SK-N-SH (cell line): ENCODE measurements at regions not wholly inside any gene's neighbourhood (a gene's known extent, or its start where the extent isn't known, plus 50 kb on each side); places are given as distances from the start of the nearest gene placed in this dataset.

Source experiments
- CTCF ChIA-PET: fragments of 300-600, 350-600 bp; formaldehyde crosslinking; extraction: SDS; loops from one replicate; lab custom pipeline; 2021; lab: Yijun Ruan, JAX
- POLR2A ChIA-PET: fragments of 350-600 bp; sonication (Branson Sonifier 250); formaldehyde crosslinking; extraction: SDS; loops from one replicate; lab custom pipeline; 2020; ENCODE audit warnings: antibody characterized with exemption, inconsistent platforms; lab: Yijun Ruan, JAX
- DNase-seq: peaks from one replicate; pipeline ENCODE4 v3.0.0; 2012
- H2AFZ ChIP-seq: fragments of 200-600 bp; sonication (generic); 2 replicates; pipeline ENCODE4 v1.8.1; 2016; ENCODE audit warnings: antibody characterized with exemption, mild to moderate bottlenecking, low read depth
- H3F3A ChIP-seq: fragments of 200-600 bp; sonication (generic); replicated peaks from 2 replicates; pipeline ENCODE3; 2016; ENCODE audit warnings: antibody characterized with exemption, mild to moderate bottlenecking; ENCODE audit not compliant: insufficient read depth
- H3K27ac ChIP-seq, 2 experiments: fragments of 200-500 bp in 1 of 2; fragments of 200-600 bp in 1 of 2; sonication (Bioruptor generic) in 1 of 2; sonication (generic), shearing (Covaris generic) in 1 of 2; 2 replicates each; pipeline versions ENCODE4 v1.5.1 to v1.6.1; 2014 to 2016; ENCODE audit warnings: low read depth in 2 of 2, inconsistent platforms in 1 of 2, low read length in 1 of 2, mild to moderate bottlenecking in 1 of 2, mixed read lengths in 1 of 2
- H3K27me3 ChIP-seq: fragments of 200-600 bp; sonication (generic), shearing (Covaris generic); 2 replicates; pipeline ENCODE4 v1.6.1; 2016; ENCODE audit warnings: mixed run types; ENCODE audit not compliant: insufficient read depth
- H3K36me3 ChIP-seq, 2 experiments: fragments of 200-500 bp in 1 of 2; fragments of 200-600 bp in 1 of 2; sonication (Bioruptor generic) in 1 of 2; sonication (generic) in 1 of 2; replicated peaks in 1 of 2; 2 replicates each; pipeline versions ENCODE3 to v1.5.1; 2014 to 2016; ENCODE audit warnings: low read length in 1 of 2, mild to moderate bottlenecking in 1 of 2; ENCODE audit not compliant: insufficient read depth in 2 of 2, control insufficient read depth in 1 of 2
- H3K4me1 ChIP-seq, 2 experiments: fragments of 200-500 bp in 1 of 2; fragments of 200-600 bp in 1 of 2; sonication (Bioruptor generic) in 1 of 2; sonication (generic), shearing (Covaris generic) in 1 of 2; 2 replicates each; pipeline versions ENCODE4 v1.5.1 to v1.6.1; 2014 to 2016; ENCODE audit warnings: low read depth in 1 of 2, low read length in 1 of 2, mixed run types in 1 of 2; ENCODE audit not compliant: insufficient read depth in 2 of 2, control insufficient read depth in 1 of 2
- H3K4me2 ChIP-seq: fragments of 200-600 bp; sonication (generic), shearing (Covaris generic); 2 replicates; pipeline ENCODE4 v1.6.1; 2017; ENCODE audit warnings: mixed run types
- H3K4me3 ChIP-seq, 2 experiments: fragments of 200-500 bp in 1 of 2; fragments of 200-600 bp in 1 of 2; sonication (Bioruptor generic) in 1 of 2; sonication (generic), shearing (Covaris generic) in 1 of 2; 2 replicates each; pipeline versions ENCODE4 v1.5.1 to v1.8.1; 2014 to 2016; ENCODE audit warnings: low read depth in 2 of 2, inconsistent platforms in 1 of 2, low read length in 1 of 2, mild to moderate bottlenecking in 1 of 2, mixed read lengths in 1 of 2, moderate library complexity in 1 of 2
- H3K79me2 ChIP-seq: fragments of 200-600 bp; sonication (generic); 2 replicates; pipeline ENCODE4 v1.8.1; 2017; ENCODE audit warnings: mild to moderate bottlenecking; ENCODE audit not compliant: insufficient read depth
- H3K9ac ChIP-seq: fragments of 200-600 bp; sonication (generic); 2 replicates; pipeline ENCODE4 v1.6.1; 2017; ENCODE audit warnings: mixed run types
- H3K9me2 ChIP-seq: fragments of 200-600 bp; sonication (generic); 2 replicates; pipeline ENCODE4 v1.6.1; 2017; ENCODE audit warnings: mixed run types
- H3K9me3 ChIP-seq: fragments of 200-600 bp; sonication (generic); 2 replicates; pipeline ENCODE4 v1.6.1; 2017; ENCODE audit warnings: mixed run types, mild to moderate bottlenecking, moderate library complexity
- H4K20me1 ChIP-seq: fragments of 200-600 bp; sonication (generic); 2 replicates; pipeline ENCODE4 v1.6.1; 2017; ENCODE audit warnings: mild to moderate bottlenecking, mixed run types; ENCODE audit not compliant: insufficient read depth
- CHD2 ChIP-seq: fragments of 150-350 bp; IDR thresholded peaks from 2 replicates; pipeline ENCODE4 v1.6.1; 2018; ENCODE audit warnings: low read length; ENCODE audit not compliant: partially characterized antibody
- ELF1 ChIP-seq: IDR thresholded peaks from 2 replicates; pipeline ENCODE4 v1.4.0; 2012
- EP300 ChIP-seq, 2 experiments: IDR thresholded peaks; 2 replicates each; pipeline versions ENCODE4 v1.4.0 to v1.6.1; 2012; ENCODE audit warnings: borderline replicate concordance in 1 of 2, low read depth in 1 of 2, low read length in 1 of 2
- GATA2 ChIP-seq: sonication (generic); formaldehyde crosslinking; IDR thresholded peaks from 2 replicates; pipeline ENCODE4 v1.5.0; 2020; ENCODE audit warnings: mild to moderate bottlenecking, missing genetic modification reagents
- JUND ChIP-seq: IDR thresholded peaks from 2 replicates; pipeline ENCODE4 v1.4.0; 2012
- MXI1 ChIP-seq: IDR thresholded peaks from 2 replicates; pipeline ENCODE4 v1.6.1; 2012; ENCODE audit warnings: mild to moderate bottlenecking, low read depth, low read length, improper control_type of control experiment
- NFIC ChIP-seq: IDR thresholded peaks from 2 replicates; pipeline ENCODE4 v1.4.0; 2012; ENCODE audit warnings: borderline replicate concordance
- NRF1 ChIP-seq: IDR thresholded peaks from 2 replicates; pipeline ENCODE4 v1.6.1; 2012; ENCODE audit warnings: low read depth, mild to moderate bottlenecking, low read length
- PBX3 ChIP-seq: IDR thresholded peaks from 2 replicates; pipeline ENCODE4; 2012
- RCOR1 ChIP-seq: fragments of 150-350 bp; IDR thresholded peaks from 2 replicates; pipeline ENCODE4 v1.6.1; 2017; ENCODE audit warnings: antibody characterized with exemption, low read length
- RXRA ChIP-seq: IDR thresholded peaks from 2 replicates; pipeline ENCODE4 v1.4.0; 2012; ENCODE audit warnings: low read depth, mild to moderate bottlenecking, borderline replicate concordance
- SIN3A ChIP-seq: IDR thresholded peaks from 2 replicates; pipeline ENCODE4 v1.6.1; 2012; ENCODE audit warnings: low read depth, mild to moderate bottlenecking, low read length, moderate library complexity, borderline replicate concordance
- SMC3 ChIP-seq: IDR thresholded peaks from 2 replicates; pipeline ENCODE4 v1.6.1; 2012; ENCODE audit warnings: low read depth, low read length, improper control_type of control experiment
- TAF1 ChIP-seq: IDR thresholded peaks from 2 replicates; pipeline ENCODE4 v1.6.1; 2012; ENCODE audit warnings: low read depth, mild to moderate bottlenecking, low read length, moderate library complexity, borderline replicate concordance
- TCF12 ChIP-seq: IDR thresholded peaks from 2 replicates; pipeline ENCODE4 v1.4.0; 2012
- YY1 ChIP-seq: IDR thresholded peaks from 2 replicates; pipeline ENCODE4 v1.4.0; 2012; ENCODE audit warnings: low read depth, mild to moderate bottlenecking
- ZBTB33 ChIP-seq: IDR thresholded peaks from 2 replicates; pipeline ENCODE4 v1.4.0; 2012; ENCODE audit warnings: low read depth, borderline replicate concordance
- WGBS: methylation state at CpG from one replicate; pipeline ENCODE4 v1.1.6; 2017; ENCODE audit warnings: low lambda C conversion rate; 5-methylcytosine and 5-hydroxymethylcytosine counted together
- TF ChIP-seq, protein P1 (sequence below): fragments of 150-350 bp; IDR thresholded peaks from 2 replicates; pipeline ENCODE4 v1.6.1; 2017; ENCODE audit warnings: antibody characterized with exemption, low read length, low read depth, borderline replicate concordance

DNA sequence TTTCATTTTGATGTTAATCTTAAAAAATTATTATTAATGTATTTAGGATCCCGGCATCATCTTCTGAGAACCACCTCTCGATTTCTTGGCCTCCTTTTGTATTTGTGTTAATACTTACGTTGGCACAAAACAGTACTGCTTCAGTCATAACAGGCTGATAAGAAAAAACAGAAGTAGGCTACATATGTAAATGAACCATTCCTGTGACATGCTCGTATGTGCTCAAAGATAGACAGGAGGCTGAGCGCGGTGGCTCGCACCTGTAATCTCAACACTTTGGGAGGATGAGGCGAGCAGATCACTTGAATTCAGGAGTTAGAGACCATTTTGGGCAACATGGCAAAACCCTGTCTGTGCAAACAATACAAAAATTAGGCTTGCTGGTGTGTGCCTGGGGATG, 109.4 kb upstream of the H2AZ1 start:
- Histone ChIP-seq H3K27me3 (no peaks in the 10 kb centered on the region), H3K4me3 (no peak overlapping the region), H3K4me1 (peaks cover 0 to 9% of the 10 kb centered on the region in 2 experiments; a peak in 3 of 4 replicates), H4K20me1 (no peaks in the 10 kb centered on the region), H2AFZ (no peak overlapping the region), H3K27ac (no peak overlapping the region), H3K36me3 (no peaks in the 10 kb centered on the region), H3K9me3 (no peaks in the 10 kb centered on the region), H3K4me2 (no peak overlapping the region), H3K9me2 (no peaks in the 10 kb centered on the region), H3K9ac (no peak overlapping the region), H3F3A (no peaks in the 10 kb centered on the region), H3K79me2 (no peaks in the 10 kb centered on the region)
- TF ChIP-seq TAF1 (no peak), YY1 (no peak), PBX3 (no peak), RCOR1 (no peak)
- ChIA-PET CTCF (no interaction called here), POLR2A (no interaction called here)
- WGBS, result 90% methylated on average over 8 of the region's 8 CpGs
- no peak for DNase-seq

DNA sequence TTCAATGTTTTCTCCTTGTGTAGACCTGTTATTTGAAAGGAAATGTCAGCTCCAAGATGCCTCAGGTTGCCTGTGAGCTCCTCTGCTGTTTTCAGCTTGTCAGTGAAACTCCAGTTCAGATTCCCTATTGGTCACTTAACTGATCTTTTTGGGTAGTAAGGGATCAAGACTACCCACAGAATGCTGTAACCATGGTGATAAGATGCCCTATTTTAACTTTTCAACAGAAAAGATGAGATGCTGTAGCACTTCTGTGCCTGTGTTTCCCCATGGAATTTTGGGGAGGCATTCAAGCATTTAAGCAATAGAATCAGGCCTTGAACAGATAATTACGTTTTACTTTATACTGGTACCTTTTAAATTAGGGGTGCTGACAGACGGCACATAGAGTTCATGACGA, 106.6 kb upstream of the H2AZ1 start:
- CTCF ChIA-PET, result interaction anchor here (1.1 to 2.3 kb wide), 3 partner anchors 37 to 1674 kb away, joined by 3 to 10 read pairs (median 4); no protein-coding TSS in a partner anchor
- DNase-seq, result no peak
- H3K36me3 ChIP-seq, result no peaks in the 10 kb centered on the region

GRCh38 chr4:100054071-100054470, 104.0 kb upstream of the H2AZ1 start:
- Histone ChIP-seq H2AFZ (no peak overlapping the region), H3K9ac (no peak overlapping the region), H3K36me3 (no peaks in the 10 kb centered on the region), H4K20me1 (no peaks in the 10 kb centered on the region), H3K9me3 (no peaks in the 10 kb centered on the region), H3K4me2 (no peak overlapping the region), H3K79me2 (no peaks in the 10 kb centered on the region), H3K4me1 (no peaks in the 10 kb centered on the region), H3K9me2 (no peaks in the 10 kb centered on the region), H3K27me3 (no peaks in the 10 kb centered on the region), H3K4me3 (no peak overlapping the region), H3K27ac (no peak overlapping the region), H3F3A (no peaks in the 10 kb centered on the region)
- WGBS, result 54% methylated on average over 3 of the region's 3 CpGs
- POLR2A ChIA-PET, result no interaction called here
- DNase-seq, result no peak
- CTCF ChIA-PET, result interaction anchor here (0.9 to 2.3 kb wide), 3 partner anchors 31 to 56 kb away, joined by 3 to 11 read pairs (median 3); no protein-coding TSS in a partner anchor
- TF ChIP-seq GATA2 (CRISPR knock-in tag) (no peak), ZBTB33 (no peak), JUND (no peak), PBX3 (no peak), SMC3 (no peak), NRF1 (no peak), YY1 (no peak), ELF1 (no peak), CHD2 (no peak), MXI1 (no peak), EP300 (IDR thresholded peaks at IDR 0.05; ENCODE audit: borderline replicate concordance in 1 of 2, low read depth in 1 of 2, low read length in 1 of 2) (no peak), TAF1 (no peak), TCF12 (no peak), NFIC (no peak), RXRA (no peak)

More for the DNA sequence above, 106.6 kb upstream of the H2AZ1 start:
- H3K27me3 ChIP-seq, result no peaks in the 10 kb centered on the region
- TF ChIP-seq SIN3A, result no peak
- TF ChIP-seq, protein P1, sequence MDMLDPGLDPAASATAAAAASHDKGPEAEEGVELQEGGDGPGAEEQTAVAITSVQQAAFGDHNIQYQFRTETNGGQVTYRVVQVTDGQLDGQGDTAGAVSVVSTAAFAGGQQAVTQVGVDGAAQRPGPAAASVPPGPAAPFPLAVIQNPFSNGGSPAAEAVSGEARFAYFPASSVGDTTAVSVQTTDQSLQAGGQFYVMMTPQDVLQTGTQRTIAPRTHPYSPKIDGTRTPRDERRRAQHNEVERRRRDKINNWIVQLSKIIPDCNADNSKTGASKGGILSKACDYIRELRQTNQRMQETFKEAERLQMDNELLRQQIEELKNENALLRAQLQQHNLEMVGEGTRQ, result no peak
- POLR2A ChIA-PET, result interaction anchor here (1.0 kb wide), 1 partner anchor 10 kb away, joined by 3 read pairs; no protein-coding TSS in a partner anchor
- no peak overlapping the region for H3K9ac ChIP-seq
- 80% methylated on average over 3 of the region's 3 CpGs for WGBS
- no peaks in the 10 kb centered on the region for H3K4me1 ChIP-seq
- no peak overlapping the region for H3K27ac ChIP-seq
- H3K9me3 ChIP-seq, result no peaks in the 10 kb centered on the region
- H3K79me2 ChIP-seq, result no peaks in the 10 kb centered on the region
- no peak overlapping the region for H2AFZ ChIP-seq
- H3K9me2 ChIP-seq, result no peaks in the 10 kb centered on the region
- no peak overlapping the region for H3K4me2 ChIP-seq
- no peak overlapping the region for H3K4me3 ChIP-seq
- no peaks in the 10 kb centered on the region for H4K20me1 ChIP-seq
- no peaks in the 10 kb centered on the region for H3F3A ChIP-seq
